K562 (cell line): ENCODE measurements at regions not wholly inside any gene's neighbourhood (a gene's known extent, or its start where the extent isn't known, plus 50 kb on each side); places are given as distances from the start of the nearest gene placed in this dataset.

Experiments used
- ATAC-seq: fragments of 200-7000 bp; cut with Tn5 transposase; 3 replicates; pipeline ENCODE4 v1.9.1; 2020; ENCODE audit warnings: moderate library complexity
- BruUV-seq: library from RNA; stranded (reverse); fragments of 400-500 nt; replicated peaks from 2 replicates; lab custom pipeline; 2021; lab: Mats Ljungman, UMichigan
- CTCF ChIA-PET: fragments of 300-600 bp; formaldehyde crosslinking; extraction: SDS; loops from one replicate; lab custom pipeline; 2021; ENCODE audit warnings: low intra/inter-chr PET ratio; lab: Yijun Ruan, JAX
- POLR2A ChIA-PET: fragments of 300-600, 350-650 bp; sonication (Branson Sonifier 250); formaldehyde crosslinking; extraction: SDS; loops from one replicate; lab custom pipeline; 2021; ENCODE audit warnings: antibody characterized with exemption, inconsistent platforms; lab: Yijun Ruan, JAX
- DNase-seq, 4 experiments: peaks; one replicate each; pipeline versions ENCODE4 v3.0.0 to v3.0.0-alpha.2; 2011 to 2018; ENCODE audit warnings: low spot score in 3 of 4, mixed read lengths in 3 of 4; ENCODE audit errors: extremely low read depth in 1 of 4
- FAIRE-seq: peaks from 2 replicates; lab custom pipeline; 2011; peaks lifted over from hg19 to GRCh38; lab: Jason Lieb, UNC
- H2AFZ ChIP-seq: 2 replicates; pipeline ENCODE4 v1.6.0; 2011; ENCODE audit warnings: low read depth, low read length, control low read depth, inconsistent platforms
- H3K27ac ChIP-seq: fragments of 200-600 bp; 3 replicates; pipeline ENCODE4 v1.8.0; 2011; ENCODE audit warnings: low read depth, mild to moderate bottlenecking, control low read depth, inconsistent platforms, low read length, moderate library complexity, mixed read lengths; ENCODE audit errors: extremely low read depth
- H3K27me3 ChIP-seq, 2 experiments: fragments of 300-600 bp in 1 of 2; 2 replicates in 1 of 2; 3 replicates in 1 of 2; pipeline versions ENCODE4 v1.6.0 to v1.8.0; 2011; ENCODE audit warnings: inconsistent platforms in 2 of 2, low read length in 2 of 2, mild to moderate bottlenecking in 1 of 2, mixed read lengths in 1 of 2, moderate library complexity in 1 of 2; ENCODE audit not compliant: control insufficient read depth in 2 of 2, insufficient read depth in 2 of 2
- H3K36me3 ChIP-seq: fragments of 300-600 bp; 3 replicates; pipeline ENCODE4 v1.8.0; 2011; ENCODE audit warnings: mild to moderate bottlenecking, low read length, inconsistent platforms; ENCODE audit not compliant: control insufficient read depth, insufficient read depth
- H3K4me1 ChIP-seq, 2 experiments: fragments of 200-600 bp in 1 of 2; replicated peaks in 1 of 2; 2 replicates in 1 of 2; 3 replicates in 1 of 2; pipeline versions ENCODE4 v1.5.1 to v1.8.0; 2011; ENCODE audit warnings: inconsistent platforms in 2 of 2, low read length in 2 of 2, mild to moderate bottlenecking in 1 of 2, mixed read lengths in 1 of 2, moderate library complexity in 1 of 2; ENCODE audit not compliant: control insufficient read depth in 2 of 2, insufficient read depth in 2 of 2
- H3K4me2 ChIP-seq: 2 replicates; pipeline ENCODE4 v1.6.1; 2011; ENCODE audit warnings: low read length, control low read depth, inconsistent platforms, mixed read lengths; ENCODE audit not compliant: insufficient read depth
- H3K4me3 ChIP-seq: fragments of 200-600 bp; sonication (generic), shearing (Covaris generic); 2 replicates; pipeline ENCODE4 v1.5.1; 2016; ENCODE audit warnings: control low read depth, inconsistent platforms
- H3K79me2 ChIP-seq: fragments of 200-600 bp; 3 replicates; pipeline ENCODE4 v1.8.0; 2011; ENCODE audit warnings: low read length, inconsistent platforms; ENCODE audit not compliant: control insufficient read depth, insufficient read depth
- H3K9ac ChIP-seq, 2 experiments: 2 replicates each; pipeline versions ENCODE4 v1.6.0 to v1.6.1; 2011; ENCODE audit warnings: low read depth in 2 of 2, low read length in 2 of 2, control low read depth in 1 of 2, inconsistent platforms in 1 of 2, mild to moderate bottlenecking in 1 of 2, mixed read lengths in 1 of 2; ENCODE audit not compliant: insufficient read depth in 1 of 2
- H3K9me1 ChIP-seq: one replicate; pipeline ENCODE4 v1.6.0; 2011; ENCODE audit warnings: inconsistent platforms, mild to moderate bottlenecking, low read length, moderate library complexity; ENCODE audit not compliant: control insufficient read depth, insufficient read depth
- H3K9me3 ChIP-seq: replicated peaks from 2 replicates; pipeline ENCODE4 v1.5.1; 2011; ENCODE audit warnings: low read depth, low read length, inconsistent platforms; ENCODE audit not compliant: control insufficient read depth, insufficient read depth
- H4K20me1 ChIP-seq: replicated peaks from 2 replicates; pipeline ENCODE4 v1.6.1; 2011; ENCODE audit warnings: low read length, inconsistent platforms, mixed read lengths; ENCODE audit not compliant: control insufficient read depth, insufficient read depth
- ARID3A ChIP-seq: IDR thresholded peaks from 2 replicates; pipeline ENCODE4 v1.6.1; 2012; ENCODE audit warnings: low read depth, low read length, improper control_type of control experiment, borderline replicate concordance
- BHLHE40 ChIP-seq: IDR thresholded peaks from 2 replicates; pipeline ENCODE4 v1.6.1; 2011; ENCODE audit warnings: low read length, improper control_type of control experiment
- CHD7 ChIP-seq: fragments of 200-600 bp; sonication (generic); IDR thresholded peaks from one replicate; pipeline ENCODE4 v1.6.1; 2012; ENCODE audit warnings: mild to moderate bottlenecking, low read depth, low read length, inconsistent platforms
- RBBP5 ChIP-seq: fragments of 200-600 bp; sonication (generic); IDR thresholded peaks from 2 replicates; pipeline ENCODE4 v1.6.1; 2012; ENCODE audit warnings: borderline replicate concordance, mild to moderate bottlenecking, low read length, control low read depth, inconsistent platforms; ENCODE audit not compliant: insufficient read depth, poor library complexity, severe bottlenecking
- RBM17 ChIP-seq: fragments of 200-400 bp; formaldehyde crosslinking; IDR thresholded peaks from 2 replicates; pipeline ENCODE4 v1.6.1; 2017; ENCODE audit warnings: low read depth, mild to moderate bottlenecking, low read length, borderline replicate concordance
- SREBF1 ChIP-seq: fragments of 150-350 bp; IDR thresholded peaks from 2 replicates; pipeline ENCODE4 v1.6.1; 2014; ENCODE audit warnings: antibody characterized with exemption, low read depth, low read length, borderline replicate concordance
- SRSF7 ChIP-seq: fragments of 200-400 bp; formaldehyde crosslinking; optimal IDR thresholded peaks from 2 replicates; pipeline ENCODE3; 2017; ENCODE audit warnings: mild to moderate bottlenecking, low read depth, low read length
- TARDBP ChIP-seq: fragments of 450-650 bp; IDR thresholded peaks from 2 replicates; pipeline ENCODE4 v1.6.1; 2016
- ZBTB43 ChIP-seq: sonication (generic); formaldehyde crosslinking; IDR thresholded peaks from 2 replicates; pipeline ENCODE4 v1.8.0; 2023; ENCODE audit warnings: mild to moderate bottlenecking, missing genetic modification reagents
- WGBS: fragments of 100-300 bp; shearing (Covaris generic); methylation state at CpG from one replicate; pipeline ENCODE4 v1.1.6; 2016; ENCODE audit warnings: low coverage, mixed read lengths; ENCODE audit not compliant: insufficient coverage; ENCODE audit errors: missing lambda C conversion rate; 5-methylcytosine and 5-hydroxymethylcytosine counted together
- in situ Hi-C: fragments of 300-500 bp; cut with MboI; formaldehyde crosslinking; loops from 4 replicates; pipeline ENCODE4 v1.15.0; 2018; ENCODE audit warnings: inconsistent platforms, mixed read lengths
- intact Hi-C: fragments of 100-400 bp; cut with micrococcal nuclease; formaldehyde crosslinking; loops from 2 replicates; pipeline ENCODE4 v1.14.2; 2022

GRCh38 chr5:168048486-168048885 is 243.0 kb upstream of the WWC1 start:
- Histone ChIP-seq H3K9ac (no peak overlapping the region), H3K4me2 (no peak overlapping the region), H4K20me1 (no peaks in the 10 kb centered on the region), H2AFZ (no peak overlapping the region), H3K4me3 (no peak overlapping the region), H3K27ac (no peak overlapping the region), H3K27me3 (no peaks in the 10 kb centered on the region), H3K36me3 (no peaks in the 10 kb centered on the region), H3K9me1 (no peaks in the 10 kb centered on the region), H3K4me1 (no peaks in the 10 kb centered on the region), H3K79me2 (no peaks in the 10 kb centered on the region), H3K9me3 (no peaks in the 10 kb centered on the region)
- in situ Hi-C loops (no loop called here), intact Hi-C loops (loop anchor here (10.0 kb wide), 1 partner anchor 324 kb away; no protein-coding TSS in a partner anchor)
- no peak for ATAC-seq
- ChIA-PET POLR2A (no interaction called here), CTCF (no interaction called here)
- FAIRE-seq = no peak
- 0% methylated on average over 1 of the region's 1 CpG for WGBS
- no TSS peak for BruUV-seq
- DNase-seq = no peak
- no peak for TF ChIP-seq ZBTB43
- TF ChIP-seq CHD7 = no peak
- TF ChIP-seq ARID3A = no peak
- TF ChIP-seq SRSF7 = no peak
- no peak for TF ChIP-seq TARDBP
- TF ChIP-seq SREBF1 = no peak
- no peak for TF ChIP-seq RBM17
- TF ChIP-seq BHLHE40 = no peak
- TF ChIP-seq RBBP5 = no peak
